ENCODE measurements at regions not wholly inside any gene's neighbourhood (a gene's known extent, or its start where the extent isn't known, plus 50 kb on each side); places are given as distances from the start of the nearest gene placed in this dataset.

GRCh38 chr14:99339551-99339950, 67.6 kb upstream of the BCL11B start:
- TF ChIP-seq CTCF (IDR thresholded peaks at IDR 0.05; ENCODE audit: insufficient read depth, low read depth, low read length, missing control alignments): no peak
- H3K4me3 ChIP-seq (ENCODE audit: low read length): no peak overlapping the region
- DNase-seq (ENCODE audit: low read depth): no peak

GRCh38 chr14:99338313-99338712, 66.3 kb upstream of the BCL11B start:
- no peak for TF ChIP-seq CTCF (IDR thresholded peaks at IDR 0.05; ENCODE audit: insufficient read depth, low read depth, low read length, missing control alignments)
- no peak overlapping the region for H3K4me3 ChIP-seq (ENCODE audit: low read length)
- DNase-seq (ENCODE audit: low read depth): no peak

GRCh38 chr14:99333841-99334635, 62.0 kb upstream of the BCL11B start:
- DNase-seq (ENCODE audit: low read depth): no peak
- no peak for TF ChIP-seq CTCF (IDR thresholded peaks at IDR 0.05; ENCODE audit: insufficient read depth, low read depth, low read length, missing control alignments)
- no peak overlapping the region for H3K4me3 ChIP-seq (ENCODE audit: low read length)

GRCh38 chr14:99333214-99333613, 61.2 kb upstream of the BCL11B start:
- H3K4me3 ChIP-seq (ENCODE audit: low read length): no peak overlapping the region
- TF ChIP-seq CTCF (IDR thresholded peaks at IDR 0.05; ENCODE audit: insufficient read depth, low read depth, low read length, missing control alignments): no peak

GRCh38 chr14:99331811-99332210, 59.8 kb upstream of the BCL11B start:
- no peak for TF ChIP-seq CTCF (IDR thresholded peaks at IDR 0.05; ENCODE audit: insufficient read depth, low read depth, low read length, missing control alignments)
- no peak overlapping the region for H3K4me3 ChIP-seq (ENCODE audit: low read length)
- DNase-seq (ENCODE audit: low read depth): no peak

More at GRCh38 chr14:99333214-99333613, 61.2 kb upstream of the BCL11B start:
- no peak for DNase-seq (ENCODE audit: low read depth)

GRCh38 chr14:99330316-99331240, 58.6 kb upstream of the BCL11B start:
- no peak for TF ChIP-seq CTCF (IDR thresholded peaks at IDR 0.05; ENCODE audit: insufficient read depth, low read depth, low read length, missing control alignments)
- no peak overlapping the region for H3K4me3 ChIP-seq (ENCODE audit: low read length)
- DNase-seq (ENCODE audit: low read depth): no peak
